ENCODE measurements at regions not wholly inside any gene's neighbourhood (a gene's known extent, or its start where the extent isn't known, plus 50 kb on each side); places are given as distances from the start of the nearest gene placed in this dataset.

GRCh38 chr13:105974380-105974779 is 561.1 kb downstream of the EFNB2 start:
- Histone ChIP-seq H3K4me1 (ENCODE audit: control insufficient read depth, insufficient read depth, low read length, poor library complexity, severe bottlenecking) (no peaks in the 10 kb centered on the region), H3K9me3 (ENCODE audit: control insufficient read depth, low read length) (no peaks in the 10 kb centered on the region), H3K4me3 (ENCODE audit: insufficient read depth, low read depth, low read length, poor library complexity, severe bottlenecking) (no peak overlapping the region), H3K27ac (ENCODE audit: insufficient read depth, low read length, poor library complexity, severe bottlenecking) (no peak overlapping the region), H3K36me3 (ENCODE audit: control insufficient read depth, insufficient read depth, low read length) (no peaks in the 10 kb centered on the region), H3K27me3 (replicated peaks; ENCODE audit: control insufficient read depth, insufficient read depth, low read length, poor library complexity, severe bottlenecking) (no peaks in the 10 kb centered on the region)
- DNase-seq, result no peak

GRCh38 chr13:105972811-105973590 is 562.5 kb downstream of the EFNB2 start:
- no peaks in the 10 kb centered on the region for H3K9me3 ChIP-seq (ENCODE audit: control insufficient read depth, low read length)
- H3K36me3 ChIP-seq (ENCODE audit: control insufficient read depth, insufficient read depth, low read length), result no peaks in the 10 kb centered on the region
- H3K27me3 ChIP-seq (replicated peaks; ENCODE audit: control insufficient read depth, insufficient read depth, low read length, poor library complexity, severe bottlenecking), result no peaks in the 10 kb centered on the region
- DNase-seq, result no peak
- no peak overlapping the region for H3K27ac ChIP-seq (ENCODE audit: insufficient read depth, low read length, poor library complexity, severe bottlenecking)
- no peak overlapping the region for H3K4me3 ChIP-seq (ENCODE audit: insufficient read depth, low read depth, low read length, poor library complexity, severe bottlenecking)
- no peaks in the 10 kb centered on the region for H3K4me1 ChIP-seq (ENCODE audit: control insufficient read depth, insufficient read depth, low read length, poor library complexity, severe bottlenecking)

GRCh38 chr13:105972306-105972721 is 563.1 kb downstream of the EFNB2 start:
- Histone ChIP-seq H3K27me3 (replicated peaks; ENCODE audit: control insufficient read depth, insufficient read depth, low read length, poor library complexity, severe bottlenecking) (no peaks in the 10 kb centered on the region), H3K27ac (ENCODE audit: insufficient read depth, low read length, poor library complexity, severe bottlenecking) (no peak overlapping the region), H3K9me3 (ENCODE audit: control insufficient read depth, low read length) (no peaks in the 10 kb centered on the region), H3K4me3 (ENCODE audit: insufficient read depth, low read depth, low read length, poor library complexity, severe bottlenecking) (no peak overlapping the region), H3K36me3 (ENCODE audit: control insufficient read depth, insufficient read depth, low read length) (no peaks in the 10 kb centered on the region), H3K4me1 (ENCODE audit: control insufficient read depth, insufficient read depth, low read length, poor library complexity, severe bottlenecking) (no peaks in the 10 kb centered on the region)
- no peak for DNase-seq

GRCh38 chr13:105971738-105972137 is 563.7 kb downstream of the EFNB2 start:
- no peak overlapping the region for H3K27ac ChIP-seq (ENCODE audit: insufficient read depth, low read length, poor library complexity, severe bottlenecking)
- H3K4me1 ChIP-seq (ENCODE audit: control insufficient read depth, insufficient read depth, low read length, poor library complexity, severe bottlenecking), result no peaks in the 10 kb centered on the region
- no peak overlapping the region for H3K4me3 ChIP-seq (ENCODE audit: insufficient read depth, low read depth, low read length, poor library complexity, severe bottlenecking)
- no peaks in the 10 kb centered on the region for H3K27me3 ChIP-seq (replicated peaks; ENCODE audit: control insufficient read depth, insufficient read depth, low read length, poor library complexity, severe bottlenecking)
- H3K36me3 ChIP-seq (ENCODE audit: control insufficient read depth, insufficient read depth, low read length), result no peaks in the 10 kb centered on the region
- no peaks in the 10 kb centered on the region for H3K9me3 ChIP-seq (ENCODE audit: control insufficient read depth, low read length)
- DNase-seq, result no peak

GRCh38 chr13:105971312-105971711 is 564.1 kb downstream of the EFNB2 start:
- DNase-seq, result no peak
- Histone ChIP-seq H3K36me3 (ENCODE audit: control insufficient read depth, insufficient read depth, low read length) (no peaks in the 10 kb centered on the region), H3K9me3 (ENCODE audit: control insufficient read depth, low read length) (no peaks in the 10 kb centered on the region), H3K27me3 (replicated peaks; ENCODE audit: control insufficient read depth, insufficient read depth, low read length, poor library complexity, severe bottlenecking) (no peaks in the 10 kb centered on the region), H3K4me1 (ENCODE audit: control insufficient read depth, insufficient read depth, low read length, poor library complexity, severe bottlenecking) (no peaks in the 10 kb centered on the region), H3K27ac (ENCODE audit: insufficient read depth, low read length, poor library complexity, severe bottlenecking) (no peak overlapping the region), H3K4me3 (ENCODE audit: insufficient read depth, low read depth, low read length, poor library complexity, severe bottlenecking) (no peak overlapping the region)

GRCh38 chr13:105969761-105970160 is 565.7 kb downstream of the EFNB2 start:
- no peak for DNase-seq
- Histone ChIP-seq H3K36me3 (ENCODE audit: control insufficient read depth, insufficient read depth, low read length) (no peaks in the 10 kb centered on the region), H3K27ac (ENCODE audit: insufficient read depth, low read length, poor library complexity, severe bottlenecking) (no peak overlapping the region), H3K4me1 (ENCODE audit: control insufficient read depth, insufficient read depth, low read length, poor library complexity, severe bottlenecking) (no peaks in the 10 kb centered on the region), H3K4me3 (ENCODE audit: insufficient read depth, low read depth, low read length, poor library complexity, severe bottlenecking) (no peak overlapping the region), H3K9me3 (ENCODE audit: control insufficient read depth, low read length) (no peaks in the 10 kb centered on the region), H3K27me3 (replicated peaks; ENCODE audit: control insufficient read depth, insufficient read depth, low read length, poor library complexity, severe bottlenecking) (no peaks in the 10 kb centered on the region)

- no peaks in the 10 kb centered on the region for H3K4me1 ChIP-seq (ENCODE audit: control insufficient read depth, insufficient read depth, low read length, poor library complexity, severe bottlenecking)
- no peaks in the 10 kb centered on the region for H3K36me3 ChIP-seq (ENCODE audit: control insufficient read depth, insufficient read depth, low read length)
- no peaks in the 10 kb centered on the region for H3K27me3 ChIP-seq (replicated peaks; ENCODE audit: control insufficient read depth, insufficient read depth, low read length, poor library complexity, severe bottlenecking)
- no peak overlapping the region for H3K4me3 ChIP-seq (ENCODE audit: insufficient read depth, low read depth, low read length, poor library complexity, severe bottlenecking)
- H3K27ac ChIP-seq (ENCODE audit: insufficient read depth, low read length, poor library complexity, severe bottlenecking), result no peak overlapping the region
- H3K9me3 ChIP-seq (ENCODE audit: control insufficient read depth, low read length), result no peaks in the 10 kb centered on the region
- DNase-seq, result no peak
Observed at GRCh38 chr13:105965910-105966309, 569.6 kb downstream of the EFNB2 start.

- H3K9me3 ChIP-seq (ENCODE audit: control insufficient read depth, low read length), result no peaks in the 10 kb centered on the region
- no peak overlapping the region for H3K4me3 ChIP-seq (ENCODE audit: insufficient read depth, low read depth, low read length, poor library complexity, severe bottlenecking)
- no peaks in the 10 kb centered on the region for H3K4me1 ChIP-seq (ENCODE audit: control insufficient read depth, insufficient read depth, low read length, poor library complexity, severe bottlenecking)
- H3K27me3 ChIP-seq (replicated peaks; ENCODE audit: control insufficient read depth, insufficient read depth, low read length, poor library complexity, severe bottlenecking), result no peaks in the 10 kb centered on the region
- H3K36me3 ChIP-seq (ENCODE audit: control insufficient read depth, insufficient read depth, low read length), result no peaks in the 10 kb centered on the region
- H3K27ac ChIP-seq (ENCODE audit: insufficient read depth, low read length, poor library complexity, severe bottlenecking), result no peak overlapping the region
- DNase-seq, result no peak
Observed at GRCh38 chr13:105962080-105962479, 573.4 kb downstream of the EFNB2 start.

- Histone ChIP-seq H3K9me3 (ENCODE audit: control insufficient read depth, low read length) (no peaks in the 10 kb centered on the region), H3K4me3 (ENCODE audit: insufficient read depth, low read depth, low read length, poor library complexity, severe bottlenecking) (no peak overlapping the region), H3K27me3 (replicated peaks; ENCODE audit: control insufficient read depth, insufficient read depth, low read length, poor library complexity, severe bottlenecking) (no peaks in the 10 kb centered on the region), H3K4me1 (ENCODE audit: control insufficient read depth, insufficient read depth, low read length, poor library complexity, severe bottlenecking) (no peaks in the 10 kb centered on the region), H3K27ac (ENCODE audit: insufficient read depth, low read length, poor library complexity, severe bottlenecking) (no peak overlapping the region), H3K36me3 (ENCODE audit: control insufficient read depth, insufficient read depth, low read length) (no peaks in the 10 kb centered on the region)
- DNase-seq, result no peak
Observed at GRCh38 chr13:105961438-105961837, 574.0 kb downstream of the EFNB2 start.

- Histone ChIP-seq H3K27ac (ENCODE audit: insufficient read depth, low read length, poor library complexity, severe bottlenecking) (no peak overlapping the region), H3K4me1 (ENCODE audit: control insufficient read depth, insufficient read depth, low read length, poor library complexity, severe bottlenecking) (no peaks in the 10 kb centered on the region), H3K36me3 (ENCODE audit: control insufficient read depth, insufficient read depth, low read length) (no peaks in the 10 kb centered on the region), H3K4me3 (ENCODE audit: insufficient read depth, low read depth, low read length, poor library complexity, severe bottlenecking) (no peak overlapping the region), H3K27me3 (replicated peaks; ENCODE audit: control insufficient read depth, insufficient read depth, low read length, poor library complexity, severe bottlenecking) (no peaks in the 10 kb centered on the region), H3K9me3 (ENCODE audit: control insufficient read depth, low read length) (no peaks in the 10 kb centered on the region)
- DNase-seq, result no peak
Observed at GRCh38 chr13:105960326-105960725, 575.1 kb downstream of the EFNB2 start.
